Panc1 (cell line): ENCODE measurements at regions not wholly inside any gene's neighbourhood (a gene's known extent, or its start where the extent isn't known, plus 50 kb on each side); places are given as distances from the start of the nearest gene placed in this dataset.

ENCODE experiments used
- POLR2AphosphoS5 ChIP-seq: IDR thresholded peaks from 2 replicates; pipeline ENCODE4 v1.6.1; 2012; ENCODE audit warnings: mild to moderate bottlenecking, low read depth, low read length, moderate library complexity
- SIN3A ChIP-seq: IDR thresholded peaks from 2 replicates; pipeline ENCODE4 v1.6.1; 2012; ENCODE audit warnings: low read depth, mild to moderate bottlenecking, low read length, moderate library complexity, borderline replicate concordance; ENCODE audit not compliant: insufficient read depth
- TCF7L2 ChIP-seq: IDR thresholded peaks from 2 replicates; pipeline ENCODE4 v1.6.1; 2011; ENCODE audit warnings: mild to moderate bottlenecking, low read depth, low read length, inconsistent platforms
- TF ChIP-seq, protein P1 (sequence below): fragments of 450-650 bp; IDR thresholded peaks from 2 replicates; pipeline ENCODE4 v1.5.1; 2017; ENCODE audit warnings: mild to moderate bottlenecking
- TF ChIP-seq, protein P2 (sequence below), 2 experiments: IDR thresholded peaks; 2 replicates each; pipeline ENCODE4 v1.6.1; 2011 to 2012; ENCODE audit warnings: low read depth in 2 of 2, control low read depth in 1 of 2, low read length in 1 of 2, mild to moderate bottlenecking in 1 of 2, moderate library complexity in 1 of 2; ENCODE audit not compliant: insufficient read depth in 1 of 2

DNA sequence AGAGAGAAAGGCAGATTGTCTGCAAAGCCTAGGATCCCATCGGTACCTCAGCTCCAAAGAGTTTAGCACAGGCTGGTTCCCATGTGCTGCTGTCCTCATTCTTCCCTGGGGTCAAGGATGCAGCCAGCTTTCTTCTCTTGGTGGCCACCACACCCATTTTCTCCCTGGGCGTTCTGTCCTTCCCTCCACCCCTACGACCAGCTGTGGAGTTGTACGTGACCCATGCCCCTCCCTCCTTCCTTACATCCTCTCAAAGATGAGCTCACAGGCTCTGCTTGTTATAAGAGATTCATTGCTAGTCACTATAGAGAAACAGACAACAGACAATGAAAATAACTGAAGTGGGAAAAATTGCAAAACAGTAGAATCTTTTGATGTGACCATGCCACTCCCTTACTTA, 74.0 kb upstream of the KLF3 start:
- TF ChIP-seq, protein P1, sequence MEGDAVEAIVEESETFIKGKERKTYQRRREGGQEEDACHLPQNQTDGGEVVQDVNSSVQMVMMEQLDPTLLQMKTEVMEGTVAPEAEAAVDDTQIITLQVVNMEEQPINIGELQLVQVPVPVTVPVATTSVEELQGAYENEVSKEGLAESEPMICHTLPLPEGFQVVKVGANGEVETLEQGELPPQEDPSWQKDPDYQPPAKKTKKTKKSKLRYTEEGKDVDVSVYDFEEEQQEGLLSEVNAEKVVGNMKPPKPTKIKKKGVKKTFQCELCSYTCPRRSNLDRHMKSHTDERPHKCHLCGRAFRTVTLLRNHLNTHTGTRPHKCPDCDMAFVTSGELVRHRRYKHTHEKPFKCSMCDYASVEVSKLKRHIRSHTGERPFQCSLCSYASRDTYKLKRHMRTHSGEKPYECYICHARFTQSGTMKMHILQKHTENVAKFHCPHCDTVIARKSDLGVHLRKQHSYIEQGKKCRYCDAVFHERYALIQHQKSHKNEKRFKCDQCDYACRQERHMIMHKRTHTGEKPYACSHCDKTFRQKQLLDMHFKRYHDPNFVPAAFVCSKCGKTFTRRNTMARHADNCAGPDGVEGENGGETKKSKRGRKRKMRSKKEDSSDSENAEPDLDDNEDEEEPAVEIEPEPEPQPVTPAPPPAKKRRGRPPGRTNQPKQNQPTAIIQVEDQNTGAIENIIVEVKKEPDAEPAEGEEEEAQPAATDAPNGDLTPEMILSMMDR, result no peak
- TF ChIP-seq, protein P2, sequence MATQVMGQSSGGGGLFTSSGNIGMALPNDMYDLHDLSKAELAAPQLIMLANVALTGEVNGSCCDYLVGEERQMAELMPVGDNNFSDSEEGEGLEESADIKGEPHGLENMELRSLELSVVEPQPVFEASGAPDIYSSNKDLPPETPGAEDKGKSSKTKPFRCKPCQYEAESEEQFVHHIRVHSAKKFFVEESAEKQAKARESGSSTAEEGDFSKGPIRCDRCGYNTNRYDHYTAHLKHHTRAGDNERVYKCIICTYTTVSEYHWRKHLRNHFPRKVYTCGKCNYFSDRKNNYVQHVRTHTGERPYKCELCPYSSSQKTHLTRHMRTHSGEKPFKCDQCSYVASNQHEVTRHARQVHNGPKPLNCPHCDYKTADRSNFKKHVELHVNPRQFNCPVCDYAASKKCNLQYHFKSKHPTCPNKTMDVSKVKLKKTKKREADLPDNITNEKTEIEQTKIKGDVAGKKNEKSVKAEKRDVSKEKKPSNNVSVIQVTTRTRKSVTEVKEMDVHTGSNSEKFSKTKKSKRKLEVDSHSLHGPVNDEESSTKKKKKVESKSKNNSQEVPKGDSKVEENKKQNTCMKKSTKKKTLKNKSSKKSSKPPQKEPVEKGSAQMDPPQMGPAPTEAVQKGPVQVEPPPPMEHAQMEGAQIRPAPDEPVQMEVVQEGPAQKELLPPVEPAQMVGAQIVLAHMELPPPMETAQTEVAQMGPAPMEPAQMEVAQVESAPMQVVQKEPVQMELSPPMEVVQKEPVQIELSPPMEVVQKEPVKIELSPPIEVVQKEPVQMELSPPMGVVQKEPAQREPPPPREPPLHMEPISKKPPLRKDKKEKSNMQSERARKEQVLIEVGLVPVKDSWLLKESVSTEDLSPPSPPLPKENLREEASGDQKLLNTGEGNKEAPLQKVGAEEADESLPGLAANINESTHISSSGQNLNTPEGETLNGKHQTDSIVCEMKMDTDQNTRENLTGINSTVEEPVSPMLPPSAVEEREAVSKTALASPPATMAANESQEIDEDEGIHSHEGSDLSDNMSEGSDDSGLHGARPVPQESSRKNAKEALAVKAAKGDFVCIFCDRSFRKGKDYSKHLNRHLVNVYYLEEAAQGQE (IDR thresholded peaks at IDR 0.05; ENCODE audit: insufficient read depth in 1 of 2, low read depth in 2 of 2, low read length in 1 of 2), result no peak
- TF ChIP-seq POLR2AphosphoS5 (no peak), SIN3A (no peak), TCF7L2 (no peak)
